GM18517 (cell line): ENCODE measurements at regions not wholly inside any gene's neighbourhood (a gene's known extent, or its start where the extent isn't known, plus 50 kb on each side); places are given as distances from the start of the nearest gene placed in this dataset.

Source experiments
- ATAC-seq: cut with Tn5 transposase; IDR thresholded peaks from one replicate; pipeline ENCODE4 v1.9.1; 2021; ENCODE audit warnings: mild to moderate bottlenecking, moderate library complexity; ENCODE audit not compliant: unreplicated experiment

DNA sequence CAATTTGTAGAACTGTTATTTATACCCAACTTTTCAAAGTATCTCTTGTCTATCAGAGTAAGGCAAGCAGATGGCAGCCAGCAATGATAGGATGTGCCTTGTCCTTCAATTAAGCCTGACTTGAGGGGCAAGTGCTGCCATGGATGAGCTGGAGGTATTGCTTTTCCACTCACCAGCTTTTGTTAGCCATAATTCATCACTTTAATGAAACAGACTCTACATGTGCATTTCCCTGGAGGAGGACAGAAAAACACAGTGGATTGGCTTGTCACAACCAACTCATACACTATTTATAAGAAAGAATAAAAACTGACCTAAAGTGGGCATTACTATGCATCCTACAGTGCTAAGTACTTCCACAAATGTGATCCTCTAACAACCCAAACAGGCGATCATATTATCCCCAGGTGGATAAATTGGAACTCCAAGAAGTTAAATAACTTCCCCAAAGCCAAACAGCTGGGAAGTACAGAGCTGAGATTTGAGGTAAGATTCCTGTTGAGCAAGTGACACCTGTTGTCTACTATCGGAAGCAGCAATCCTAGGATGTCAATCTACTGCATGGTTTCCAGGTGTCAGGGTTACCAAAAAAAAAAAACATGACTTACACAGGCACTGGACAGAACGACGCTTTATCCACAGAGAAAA lies 73.9 kb upstream of the NRSN1 start:
- ATAC-seq: no peak

- no peak for ATAC-seq
Measured at GRCh38 chr6:24052590-24052961, 73.4 kb upstream of the NRSN1 start.

GRCh38 chr6:24053057-24053456 lies 73.0 kb upstream of the NRSN1 start:
- ATAC-seq: no peak

DNA sequence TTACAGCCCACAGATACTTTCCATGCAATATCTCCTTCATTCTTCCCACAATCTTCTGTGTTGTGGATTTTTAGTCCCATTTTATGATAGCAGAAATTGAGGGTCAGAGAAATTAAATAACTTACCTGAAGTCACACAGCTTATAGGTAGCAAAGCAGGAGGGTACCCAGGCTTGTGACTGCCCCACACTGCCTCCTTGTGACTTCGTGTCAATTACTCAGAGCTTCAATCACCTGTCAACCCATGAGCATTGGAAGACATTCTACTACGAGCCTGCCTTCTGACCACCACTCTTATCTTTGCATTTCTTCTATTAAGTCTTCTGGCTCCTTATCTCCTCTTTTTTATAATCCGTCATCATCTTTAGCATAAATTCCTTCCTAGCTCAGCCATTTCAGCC lies 71.6 kb upstream of the NRSN1 start:
- ATAC-seq: no peak

DNA sequence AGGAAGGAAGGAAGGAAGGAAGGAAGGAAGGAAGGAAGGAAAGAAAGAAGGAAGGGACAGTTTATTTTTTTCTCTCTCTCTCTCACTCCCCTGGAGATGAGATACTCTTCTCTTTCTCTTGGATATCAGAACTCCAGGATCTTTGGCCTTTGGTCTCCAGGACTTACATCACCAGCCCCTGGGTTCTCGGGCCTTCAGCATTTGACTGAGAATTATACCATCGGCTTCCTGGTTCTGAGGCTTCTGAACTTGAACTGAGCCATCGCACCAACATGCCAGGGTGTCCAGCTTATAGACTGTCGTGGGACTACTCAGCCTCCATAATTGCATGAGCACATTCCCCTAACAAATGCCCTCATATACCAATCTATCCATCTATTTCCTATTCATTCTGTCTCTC lies 69.4 kb upstream of the NRSN1 start:
- no peak for ATAC-seq

- ATAC-seq: no peak
Measured at GRCh38 chr6:24057030-24057429, 69.0 kb upstream of the NRSN1 start.

DNA sequence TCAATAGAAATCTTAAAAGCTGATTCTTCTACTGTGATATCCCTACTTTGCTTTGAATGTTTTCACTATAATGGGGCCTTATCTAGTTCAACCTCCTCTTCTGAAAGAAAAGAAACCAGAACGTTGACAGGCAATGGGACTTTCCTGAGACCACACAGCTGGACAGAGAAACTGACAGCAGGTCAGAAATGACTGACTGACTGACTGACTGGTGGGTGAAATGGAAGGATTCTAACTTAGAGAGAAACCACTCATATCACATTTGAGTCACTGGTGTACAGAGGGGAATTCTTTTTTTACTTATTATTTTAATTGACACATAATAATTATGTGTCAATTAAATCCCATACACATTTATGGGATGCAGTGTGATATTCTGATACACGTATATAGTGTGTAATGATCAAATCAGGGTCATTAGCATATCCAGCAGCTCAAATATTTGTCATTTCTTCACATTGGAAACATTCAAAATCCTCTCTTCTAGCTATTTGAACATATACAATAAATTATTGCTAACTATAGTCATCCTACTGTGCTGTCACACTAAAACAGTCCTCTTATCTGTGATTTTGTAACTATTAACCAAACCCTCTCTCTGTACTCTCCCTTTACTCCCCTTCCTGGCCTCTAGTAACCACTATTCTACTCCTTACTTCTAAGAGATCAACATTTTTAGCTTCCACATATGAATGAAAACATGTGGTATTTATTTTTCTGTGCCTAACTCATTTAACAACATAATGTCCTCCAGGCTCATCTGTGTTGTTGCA lies 64.8 kb upstream of the NRSN1 start:
- ATAC-seq: peak; percentile 94

DNA sequence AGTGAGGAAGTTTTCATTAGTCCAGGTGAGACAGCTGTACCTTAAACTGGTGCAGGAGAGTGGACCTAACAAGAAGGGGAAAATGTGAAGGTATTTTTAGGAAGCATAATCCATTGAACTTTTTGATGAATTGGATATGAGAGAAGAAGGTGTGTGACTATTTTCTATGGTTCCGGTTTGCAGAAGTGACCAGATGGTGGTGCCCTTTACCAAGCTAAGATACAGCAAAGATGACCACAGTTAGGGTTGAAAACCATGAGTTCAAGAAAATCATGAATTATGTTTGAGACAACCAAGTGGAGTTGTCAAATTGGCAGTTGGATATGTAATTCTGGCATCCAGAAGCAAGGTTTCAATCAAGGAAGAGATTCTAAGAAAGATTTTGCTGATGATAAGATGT lies 61.9 kb upstream of the NRSN1 start:
- ATAC-seq: no peak

DNA sequence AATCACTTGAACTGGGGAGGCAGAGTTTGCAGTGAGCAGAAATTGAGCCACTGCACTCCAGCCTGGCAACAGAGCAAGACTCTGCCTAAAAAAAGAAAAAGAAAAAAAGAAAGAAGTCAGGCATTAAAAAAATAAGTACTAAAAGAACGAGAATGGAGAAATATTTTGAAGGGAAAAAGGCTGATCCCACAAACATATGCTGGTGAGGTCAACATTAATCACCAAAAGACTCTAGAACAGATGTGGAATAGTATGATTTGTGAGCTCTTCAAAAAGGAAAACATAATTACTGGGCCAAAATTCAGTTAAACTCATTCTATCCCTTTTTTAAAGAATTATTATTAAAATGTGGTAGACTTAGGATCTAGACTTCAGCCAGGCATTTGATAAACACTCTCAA lies 61.2 kb upstream of the NRSN1 start:
- ATAC-seq: no peak

DNA sequence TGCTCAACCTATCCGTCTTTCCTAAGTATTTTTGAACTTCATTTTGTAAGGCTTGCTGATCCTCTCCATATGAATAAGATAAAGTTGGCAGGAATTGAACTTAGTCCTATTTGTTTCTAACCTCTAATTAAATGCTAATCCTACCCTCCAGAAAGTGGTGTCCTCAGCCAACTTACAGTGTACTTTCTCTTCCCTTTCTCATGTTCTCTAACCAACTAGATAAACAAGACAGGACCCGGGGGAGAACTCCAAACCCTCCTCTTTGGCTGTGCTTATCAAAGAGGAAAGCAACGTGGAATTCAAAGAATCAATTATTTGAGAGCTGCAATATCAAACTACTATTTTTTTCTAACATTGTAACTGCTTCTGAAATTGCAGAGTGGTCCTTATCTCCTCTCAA lies 56.5 kb upstream of the NRSN1 start:
- ATAC-seq: no peak

DNA sequence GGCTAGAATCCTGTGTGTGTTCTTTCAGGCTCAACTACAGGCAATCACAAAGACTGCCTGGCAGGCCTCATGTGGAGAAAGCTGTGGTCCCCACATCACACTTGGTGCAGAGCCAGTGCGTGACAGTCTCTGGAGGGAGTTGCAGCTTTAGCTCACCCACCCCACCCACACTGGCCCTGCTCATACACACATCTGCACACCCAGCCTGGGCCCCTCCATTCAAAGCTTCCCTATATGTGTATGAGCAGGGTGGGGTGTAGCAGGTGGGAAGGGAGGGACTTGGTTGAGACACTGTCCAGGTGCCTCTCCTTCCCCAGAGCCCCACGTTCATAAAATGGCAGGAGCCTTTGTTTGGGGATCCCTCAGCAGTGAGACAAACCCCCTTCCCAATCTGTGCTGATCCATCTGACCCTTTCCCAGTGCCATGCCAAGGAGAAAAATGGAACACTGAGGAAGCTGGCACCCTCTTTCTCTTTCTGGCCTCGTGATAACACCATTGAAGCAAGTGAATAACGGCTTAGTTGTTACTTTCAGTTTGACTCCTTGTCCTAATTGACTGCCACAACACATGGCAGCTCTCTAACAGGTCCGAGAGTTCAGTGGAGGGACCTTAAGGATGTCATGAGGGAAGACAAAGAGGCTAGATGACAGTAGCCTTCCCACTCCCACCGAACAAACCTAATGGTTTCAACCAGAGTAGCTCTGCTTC lies 53.8 kb upstream of the NRSN1 start:
- peak; percentile 64 for ATAC-seq

DNA sequence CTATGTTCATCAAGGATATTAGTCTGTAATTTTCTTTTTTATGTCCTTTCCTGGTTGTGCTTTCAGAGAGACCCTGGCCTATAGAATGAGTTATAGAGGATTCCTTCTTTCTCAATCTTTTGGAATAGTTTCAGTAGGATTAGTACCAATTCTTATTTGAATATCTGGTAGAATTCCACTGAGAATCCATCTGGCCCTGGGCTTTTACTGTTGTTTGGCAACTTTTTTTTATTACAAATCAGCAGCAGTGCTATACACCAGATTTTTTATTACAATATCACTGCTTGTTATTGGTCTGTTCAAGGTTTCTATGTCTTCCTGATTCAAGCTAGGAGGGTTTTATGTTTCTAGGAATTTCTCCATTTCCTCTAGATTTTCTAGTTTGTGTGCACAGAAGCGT lies 50.0 kb upstream of the NRSN1 start:
- no peak for ATAC-seq
